CD4-positive, alpha-beta T cell treated with Interleukin-1 beta for 1 hour (primary cell): ENCODE measurements at regions not wholly inside any gene's neighbourhood (a gene's known extent, or its start where the extent isn't known, plus 50 kb on each side); places are given as distances from the start of the nearest gene placed in this dataset.

ENCODE experiments used
- DNase-seq, 2 donors: peaks; one replicate each; pipeline ENCODE4 v3.0.0-alpha.2; 2020 to 2022

DNA sequence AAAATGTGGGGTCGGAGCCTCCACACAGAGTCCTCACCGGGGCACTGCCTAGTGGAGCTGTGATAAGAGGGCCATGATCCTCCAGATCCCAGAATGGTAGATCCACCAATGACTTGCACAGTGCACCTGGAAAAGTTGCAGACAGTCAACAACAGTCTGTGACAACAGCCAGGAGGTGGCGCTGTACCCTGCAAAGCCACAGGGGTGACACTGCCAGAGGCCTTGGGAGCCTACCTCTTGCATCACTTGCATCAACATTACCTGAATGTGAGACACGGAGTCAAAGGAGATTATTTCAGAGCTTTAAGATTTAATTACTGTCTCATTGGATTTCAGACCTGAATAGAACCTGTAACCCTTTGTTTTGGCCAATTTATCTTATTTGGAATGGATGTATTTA, 614.1 kb upstream of the CDH9 start:
- DNase-seq: no peak

DNA sequence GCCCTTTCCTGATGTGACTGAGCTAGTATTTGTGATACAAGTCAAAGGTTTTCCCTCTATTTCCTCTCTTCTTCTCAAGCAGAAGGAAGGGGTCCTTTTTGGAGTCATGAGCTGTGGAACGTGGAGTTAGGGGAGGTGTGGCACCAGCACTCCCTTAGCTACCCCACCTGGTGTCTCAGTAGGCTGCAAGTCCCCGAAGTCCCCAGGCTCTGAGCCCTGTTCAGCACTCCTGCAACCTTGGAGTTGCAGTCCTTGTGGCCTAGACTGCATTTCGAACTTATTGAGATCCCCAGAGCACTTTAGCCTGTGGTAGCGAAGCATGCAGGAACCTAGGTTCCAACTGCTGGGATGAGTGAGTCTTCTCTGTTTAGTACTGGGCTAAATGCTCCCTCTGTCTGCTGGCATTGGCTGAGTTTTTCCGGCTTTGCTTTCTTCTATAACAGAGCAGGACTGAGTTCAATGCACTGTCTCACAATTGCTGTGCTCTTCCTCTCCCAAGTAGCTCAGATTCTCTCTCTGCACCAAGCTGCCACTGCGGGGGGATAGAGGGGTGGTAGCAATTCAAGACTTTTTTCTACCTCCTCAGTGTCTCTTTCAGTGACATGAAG, 600.7 kb upstream of the CDH9 start:
- DNase-seq: no peak

DNA sequence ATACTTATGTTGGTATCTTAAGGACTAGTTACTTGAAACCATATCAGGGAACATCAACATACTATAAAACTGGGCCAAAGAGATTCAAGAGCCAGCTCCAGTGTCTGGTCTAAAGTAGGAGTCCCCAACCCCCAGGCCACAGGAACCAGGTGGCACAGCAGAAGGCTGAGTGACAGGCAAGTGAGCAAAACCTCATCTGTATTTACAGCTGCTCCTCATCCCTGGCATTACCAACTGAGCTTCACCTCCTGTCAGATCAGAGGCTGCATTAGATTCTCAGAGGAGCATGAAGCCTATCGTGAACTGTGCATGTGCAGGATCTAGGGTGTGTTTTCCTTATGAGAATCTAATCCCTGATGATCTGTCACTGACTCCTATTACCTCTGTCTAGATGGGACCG, 581.6 kb upstream of the CDH9 start:
- DNase-seq: no peak

DNA sequence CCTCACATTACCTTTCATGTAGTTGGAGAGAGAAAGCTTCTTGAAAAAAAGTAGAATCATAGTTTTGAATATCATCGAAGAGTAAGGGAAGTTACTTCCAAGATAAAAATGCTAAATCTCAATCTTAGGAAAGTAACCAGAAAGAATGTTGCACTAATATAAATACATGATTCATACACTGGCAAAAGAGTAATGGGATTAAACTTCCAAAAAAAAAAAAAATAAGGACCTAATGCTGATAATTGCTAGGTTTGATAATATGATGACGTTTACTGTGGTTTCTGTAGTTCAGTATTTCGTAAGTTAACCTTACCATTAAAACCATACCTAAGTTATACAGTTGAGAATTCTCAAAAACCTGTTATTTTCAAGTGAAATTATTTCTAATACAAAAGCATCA, 573.8 kb upstream of the CDH9 start:
- no peak for DNase-seq

DNA sequence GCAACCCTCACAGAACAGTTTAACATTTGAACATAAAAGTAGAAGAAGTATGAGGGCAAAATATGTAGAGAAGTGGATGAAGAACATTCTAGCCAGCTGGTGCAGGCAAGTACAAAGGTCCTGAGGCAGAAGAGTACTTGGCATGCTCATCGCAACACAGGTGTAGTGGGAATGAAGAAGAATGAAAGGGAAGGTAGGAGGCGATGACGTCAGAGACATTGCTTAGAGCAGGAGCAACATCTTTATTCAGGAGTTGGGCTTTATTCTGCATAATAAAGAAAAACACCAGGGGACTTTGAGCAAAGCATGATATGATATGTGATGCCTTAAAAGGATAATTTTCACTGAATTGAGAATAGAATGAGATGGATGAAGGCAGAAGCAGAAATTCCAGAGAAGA, 570.6 kb upstream of the CDH9 start:
- no peak for DNase-seq

DNA sequence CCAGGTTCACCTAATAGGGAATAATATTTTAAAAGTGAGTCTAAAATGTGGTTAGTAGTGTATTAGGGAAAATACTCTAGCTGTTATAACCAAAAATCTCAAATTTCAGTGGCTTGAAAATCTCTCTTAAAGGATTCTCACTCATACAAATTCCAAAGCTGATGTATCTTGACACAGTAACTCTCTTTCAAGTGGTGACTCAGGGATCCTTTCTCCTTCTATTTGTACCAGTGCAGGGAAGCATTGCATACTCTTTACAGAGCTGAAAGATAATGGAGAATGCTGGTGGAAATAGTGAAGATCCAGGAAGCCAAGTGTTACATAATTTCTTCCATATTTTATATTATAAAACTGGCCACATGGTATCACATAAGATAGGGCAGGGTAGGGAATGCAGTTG, 560.2 kb upstream of the CDH9 start:
- DNase-seq: no peak

DNA sequence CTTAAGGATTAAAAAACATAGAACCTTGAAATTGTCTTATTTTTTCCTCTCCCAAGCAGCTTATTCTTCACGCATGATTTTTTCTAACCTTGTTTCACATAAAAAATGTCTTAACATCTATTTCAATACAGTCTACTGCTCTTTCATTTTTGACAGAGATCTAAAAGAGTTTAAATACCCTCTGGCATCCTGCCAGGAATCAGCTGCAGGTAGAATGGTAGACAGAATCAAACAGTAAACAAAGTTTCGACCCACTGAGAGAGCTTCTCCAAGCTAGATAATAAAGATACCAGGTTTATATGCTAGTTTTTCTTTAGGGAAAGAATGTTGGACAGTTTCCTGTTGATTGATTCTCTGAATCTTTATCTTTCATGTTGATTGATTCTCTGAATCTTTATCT, 555.8 kb upstream of the CDH9 start:
- no peak for DNase-seq

DNA sequence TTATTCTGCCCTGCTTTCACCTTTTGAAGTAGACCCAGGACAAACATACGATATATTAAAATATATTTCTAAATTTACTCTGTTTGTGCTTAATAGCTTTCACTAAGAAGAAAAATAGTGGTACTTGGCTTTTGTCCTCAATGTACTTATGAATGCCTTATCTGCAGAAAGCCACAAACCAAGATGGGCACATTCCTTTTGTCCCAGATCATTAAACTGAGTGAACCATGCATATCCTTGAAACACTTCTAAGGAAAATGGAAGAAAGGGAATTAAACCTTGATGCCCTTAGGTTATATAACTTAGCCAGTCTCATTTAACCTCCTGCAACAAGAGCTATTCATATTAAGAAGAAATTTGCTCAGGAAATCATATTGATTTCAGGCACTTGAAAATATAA, 553.8 kb upstream of the CDH9 start:
- no peak for DNase-seq

DNA sequence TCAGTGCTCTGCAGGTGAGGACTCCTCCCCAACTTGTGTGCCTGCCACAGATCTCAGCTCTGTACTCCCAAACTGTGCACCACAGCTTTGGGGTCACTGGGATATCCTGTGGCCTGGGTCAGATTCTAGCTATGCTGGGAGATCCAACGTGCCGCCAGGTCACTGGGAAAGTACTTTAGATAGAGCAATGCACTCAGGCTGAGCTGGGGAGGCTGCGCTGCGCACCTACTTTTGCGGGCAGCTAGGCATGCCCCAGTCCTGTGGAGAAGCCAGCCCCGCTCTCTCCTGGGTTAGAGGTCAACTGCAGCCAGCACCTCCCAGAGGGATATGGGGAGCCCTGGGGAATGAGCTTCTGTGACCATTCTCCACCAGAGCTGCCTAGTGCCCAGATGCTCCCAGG, 552.1 kb upstream of the CDH9 start:
- DNase-seq: no peak

DNA sequence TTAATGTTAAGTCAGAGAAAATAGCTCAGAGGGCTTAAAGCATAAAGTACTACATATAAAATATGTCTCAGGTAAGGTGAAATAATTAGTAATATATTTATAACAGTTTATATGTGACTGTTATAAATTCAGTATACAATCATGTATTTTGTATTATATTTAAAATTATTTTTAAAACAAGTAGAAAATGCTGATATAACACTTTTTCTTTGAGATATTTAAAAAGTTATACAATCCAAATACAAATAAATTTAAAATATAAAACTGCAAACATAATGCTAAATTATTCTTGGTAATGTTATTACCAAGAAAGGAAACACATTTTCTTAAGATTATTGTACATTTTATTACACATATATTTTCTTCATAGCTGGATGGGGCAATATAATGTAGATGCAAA, 539.9 kb upstream of the CDH9 start:
- DNase-seq: no peak

DNA sequence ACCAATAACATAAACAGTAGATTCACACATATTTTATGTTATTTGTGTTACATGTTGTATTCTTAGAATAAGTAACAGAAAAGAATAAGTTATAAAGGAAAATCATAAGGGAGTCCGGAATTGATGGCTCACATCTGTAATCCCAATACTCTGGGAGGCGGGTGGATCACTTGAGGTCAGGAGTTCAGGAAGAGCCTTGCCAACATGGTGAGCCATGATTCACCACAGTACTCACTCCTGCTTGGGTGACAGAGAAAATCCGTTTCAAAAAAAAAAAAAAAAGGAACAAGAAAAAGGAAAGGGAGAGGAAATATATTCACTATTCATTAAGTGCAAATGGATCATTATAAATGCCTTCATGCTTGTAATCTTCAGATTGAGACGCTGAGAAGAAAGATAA, 533.3 kb upstream of the CDH9 start:
- DNase-seq: no peak

DNA sequence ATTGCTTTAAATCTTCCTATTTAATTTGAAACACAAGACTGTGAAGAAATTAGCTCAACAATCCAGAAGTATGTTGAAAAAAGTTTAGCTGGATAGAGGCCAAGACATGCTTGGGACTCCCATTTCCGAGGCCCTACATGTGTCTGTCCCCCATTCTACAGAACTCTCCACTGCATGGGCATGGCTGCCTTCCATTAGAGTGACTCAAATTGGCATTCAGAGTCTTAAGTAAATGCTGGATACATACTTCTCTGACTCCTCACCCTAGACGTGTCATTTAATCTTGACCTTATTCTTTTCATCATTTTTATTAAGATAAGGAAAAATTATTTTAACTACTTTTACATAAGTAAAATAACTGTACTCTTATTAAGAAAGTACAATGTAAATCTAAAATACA, 530.4 kb upstream of the CDH9 start:
- DNase-seq: no peak

DNA sequence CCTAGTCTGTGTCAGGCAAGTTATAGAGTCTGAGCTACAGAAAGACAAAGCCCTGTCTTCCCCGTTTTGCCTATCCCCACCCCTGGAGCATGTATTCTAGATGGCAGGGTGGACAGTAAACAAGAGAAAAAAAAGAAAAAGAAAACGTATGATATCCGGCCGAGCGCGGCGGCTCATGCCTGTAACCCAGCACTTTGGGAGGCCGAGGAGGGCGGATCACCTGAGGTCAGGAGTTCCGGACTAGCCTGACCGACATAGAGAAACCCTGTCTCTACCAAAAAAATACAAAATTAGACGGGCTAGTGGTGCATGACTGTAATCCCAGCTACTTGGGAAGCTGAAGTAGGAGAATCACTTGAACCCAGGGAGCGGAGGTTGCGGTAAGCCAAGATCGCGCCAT, 523.0 kb upstream of the CDH9 start:
- no peak for DNase-seq

DNA sequence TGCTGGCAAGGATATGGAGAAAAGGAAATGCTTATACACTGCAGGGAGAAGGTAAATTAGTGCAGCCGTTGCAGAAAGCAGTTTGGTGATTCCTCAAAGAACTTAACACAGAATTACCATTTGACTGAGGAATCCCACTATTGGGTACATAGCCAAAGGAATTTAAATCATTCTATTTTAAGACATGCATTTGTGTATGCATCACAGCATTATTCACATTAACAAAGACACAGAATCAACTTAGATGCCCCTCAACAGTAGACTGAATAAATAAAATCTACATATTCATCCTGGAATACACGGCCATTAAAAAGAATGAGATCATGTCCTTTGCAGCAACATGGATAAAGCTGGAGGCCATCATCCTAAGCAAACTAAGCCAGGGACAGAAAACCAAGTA, 510.1 kb upstream of the CDH9 start:
- no peak for DNase-seq

DNA sequence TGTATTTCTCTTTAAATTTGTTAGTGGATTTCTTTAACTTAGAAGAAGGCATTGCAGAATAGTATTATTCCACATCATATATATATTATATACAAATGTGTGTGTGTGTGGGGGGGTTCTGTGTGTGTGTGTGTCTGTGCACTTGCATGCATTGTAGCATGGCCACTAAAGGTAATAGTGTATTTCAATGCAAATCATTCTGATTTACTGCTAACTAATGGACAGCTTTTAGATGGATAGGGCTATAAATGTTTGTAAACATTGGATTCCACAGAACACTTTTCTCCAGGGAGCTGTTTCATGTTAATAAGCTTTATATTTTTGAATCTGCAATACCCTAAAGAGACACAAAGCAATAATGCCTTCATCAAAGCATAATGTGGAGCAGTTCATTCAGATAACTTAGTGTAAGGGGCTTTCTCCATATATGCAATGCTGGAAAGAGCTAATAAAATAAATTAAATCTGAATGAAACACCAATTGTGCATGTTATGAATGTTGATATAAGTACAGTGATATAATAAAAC, 496.7 kb upstream of the CDH9 start:
- DNase-seq: no peak

DNA sequence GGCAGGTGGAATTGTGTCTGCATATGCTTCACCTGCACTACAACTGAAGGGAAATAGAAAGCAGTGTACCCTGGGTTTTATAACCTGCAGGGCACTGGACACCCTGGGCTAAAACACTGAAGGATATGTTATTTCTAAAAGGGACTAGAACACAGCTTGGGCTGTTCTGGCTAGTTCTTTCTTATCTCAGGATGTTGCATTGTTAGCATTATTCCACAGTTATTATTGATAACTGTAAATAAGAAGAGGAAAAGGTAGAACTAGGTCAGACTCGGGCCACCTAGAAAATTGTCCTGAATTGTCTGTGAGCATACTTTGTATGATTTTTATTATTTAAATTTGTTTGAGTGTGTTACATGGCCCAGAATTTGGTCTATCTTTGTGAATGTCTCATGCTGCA, 493.9 kb upstream of the CDH9 start:
- no peak for DNase-seq

DNA sequence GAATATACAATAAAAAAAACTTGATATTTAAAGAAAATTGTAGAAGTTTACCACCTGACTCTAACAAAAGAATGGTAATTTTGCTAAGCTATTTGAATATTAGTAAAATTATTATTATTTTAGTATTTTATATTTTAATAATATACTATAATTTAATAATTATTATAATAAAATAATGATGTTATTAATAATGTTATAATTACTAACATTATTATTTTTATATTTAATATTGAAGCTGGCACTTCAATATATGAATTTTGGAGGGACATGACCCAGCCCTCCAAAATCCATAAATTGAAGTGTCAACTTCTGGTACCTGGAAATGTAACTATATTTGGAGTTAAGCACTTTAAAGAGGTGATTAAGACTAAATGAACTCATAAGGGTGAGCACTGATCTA, 486.1 kb upstream of the CDH9 start:
- DNase-seq: no peak

DNA sequence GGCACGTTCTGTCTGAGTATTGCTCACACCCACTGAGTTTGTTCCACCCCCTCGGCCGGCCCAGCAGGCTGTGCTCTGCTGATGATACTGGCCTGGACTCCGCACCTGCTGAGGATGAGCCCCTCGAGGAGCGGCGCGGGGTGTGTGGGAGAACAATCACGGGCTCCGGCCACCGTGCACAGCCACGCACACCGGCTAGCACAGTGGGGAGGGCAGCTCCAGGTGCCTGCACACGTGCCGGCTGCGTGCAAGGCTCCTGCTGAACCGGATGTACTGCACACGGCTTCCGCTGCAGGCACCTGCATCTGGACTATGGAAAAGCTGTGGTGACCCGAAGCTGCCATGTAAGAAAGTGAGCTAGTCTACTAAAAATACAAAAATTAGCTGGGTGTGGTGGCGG, 485.2 kb upstream of the CDH9 start:
- DNase-seq: no peak

DNA sequence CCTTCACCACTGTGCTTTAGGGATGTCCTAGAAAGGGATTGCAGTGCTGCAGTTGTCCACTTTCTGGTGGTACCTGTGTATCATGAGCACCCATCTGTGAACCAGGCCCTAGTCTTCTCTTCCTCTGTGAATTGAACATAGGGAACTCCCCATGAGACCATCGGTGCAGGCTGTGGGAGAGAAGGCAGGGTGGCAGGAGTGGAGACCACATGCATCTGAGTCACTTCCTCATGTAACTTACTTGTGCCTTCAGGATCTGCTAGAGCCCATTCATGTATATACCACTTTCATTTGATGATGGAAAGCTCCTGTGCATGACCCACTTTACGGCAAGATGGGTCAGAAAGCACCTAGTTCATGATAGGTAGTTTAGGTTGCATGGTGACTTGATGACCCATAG, 478.1 kb upstream of the CDH9 start:
- DNase-seq: no peak

DNA sequence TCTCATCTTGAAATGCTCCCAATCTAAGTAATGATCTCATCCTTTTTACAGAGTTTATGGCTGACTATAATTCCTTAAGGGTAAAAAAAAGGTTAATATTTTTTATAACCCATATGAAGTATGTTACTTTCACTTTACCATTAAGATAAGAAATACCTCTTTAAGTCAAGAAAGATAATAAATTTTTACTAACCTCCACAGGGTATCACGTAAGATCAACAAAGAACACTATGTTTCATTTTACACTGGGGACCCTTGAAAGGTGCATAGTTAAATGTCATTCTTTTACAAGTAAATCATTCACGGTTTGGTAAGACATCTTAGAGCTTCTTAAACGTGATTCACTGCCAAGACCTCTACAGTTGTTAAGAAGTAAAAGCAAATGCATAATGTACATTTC, 472.7 kb upstream of the CDH9 start:
- DNase-seq: no peak

DNA sequence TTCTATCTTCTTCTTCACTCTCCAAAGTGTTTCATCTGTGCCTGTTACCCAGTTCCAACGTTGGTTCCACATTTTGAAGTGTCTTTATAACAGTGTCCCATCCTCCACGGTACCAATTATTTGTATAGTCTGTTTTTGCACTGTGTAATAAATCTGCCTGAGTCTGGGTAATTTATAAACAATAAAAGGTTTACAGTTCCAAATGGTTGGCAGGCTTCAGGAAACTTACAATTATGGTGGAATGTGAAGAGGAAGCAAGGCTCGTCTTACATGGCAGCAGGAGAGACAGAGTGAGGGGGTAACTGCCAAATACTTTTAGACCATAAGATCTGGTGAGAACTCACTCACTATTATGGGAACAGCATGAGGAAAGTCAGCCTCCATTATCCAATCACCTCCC, 465.4 kb upstream of the CDH9 start:
- DNase-seq: no peak

DNA sequence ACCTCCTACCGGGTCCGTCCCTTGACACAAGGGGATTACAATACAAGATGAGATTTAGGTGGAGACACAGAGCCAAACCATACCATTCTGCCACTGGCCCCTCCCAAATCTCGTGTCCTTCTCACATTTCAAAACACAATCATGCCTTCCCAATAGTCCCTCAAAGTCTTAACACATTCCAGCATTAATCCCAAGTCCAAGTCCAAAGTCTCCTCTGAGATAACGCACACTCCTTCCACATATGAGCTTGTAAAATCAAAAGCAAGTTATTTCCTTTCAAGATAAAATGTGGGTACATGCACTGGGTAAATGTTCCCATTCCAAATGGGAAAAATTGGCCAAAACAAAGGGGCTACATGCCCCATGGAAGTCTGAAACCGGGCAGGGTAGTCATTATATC, 463.9 kb upstream of the CDH9 start:
- no peak for DNase-seq

DNA sequence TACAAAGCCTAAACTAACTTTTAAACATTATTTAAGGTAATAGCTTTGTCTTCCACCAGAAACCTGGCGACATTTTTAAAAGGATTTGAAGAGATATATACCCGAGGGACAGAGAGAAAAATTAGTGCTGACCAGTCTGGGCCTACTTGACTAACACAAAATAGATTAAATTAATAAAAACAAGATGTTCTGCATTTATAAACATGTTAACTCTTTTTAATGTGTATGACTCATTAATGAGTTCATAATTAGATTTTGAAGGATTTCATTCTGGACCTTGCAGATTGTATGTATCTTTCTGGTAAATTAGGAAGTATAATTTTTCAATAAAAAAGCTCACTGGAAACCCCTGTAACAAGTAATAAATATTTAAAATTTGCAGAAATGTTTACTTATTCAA, 459.1 kb upstream of the CDH9 start:
- DNase-seq: no peak

DNA sequence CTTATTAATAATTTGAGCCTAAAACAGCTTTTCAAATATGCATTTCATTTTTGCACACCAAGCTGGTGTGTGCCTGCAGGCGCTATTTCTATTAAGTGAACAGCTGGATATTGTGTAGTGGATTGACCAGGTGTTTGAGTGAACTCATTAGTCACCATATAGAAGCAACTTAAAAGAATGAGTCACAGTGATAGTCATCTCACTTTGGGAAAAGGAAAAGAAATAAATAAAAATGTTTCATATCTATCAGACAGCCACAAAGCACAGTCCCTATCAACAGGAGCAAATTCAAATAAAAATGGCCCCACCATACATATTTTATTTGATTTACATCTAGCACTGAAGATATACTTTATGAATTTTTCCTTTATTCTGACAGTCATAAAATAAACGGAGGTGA, 456.5 kb upstream of the CDH9 start:
- DNase-seq: no peak

DNA sequence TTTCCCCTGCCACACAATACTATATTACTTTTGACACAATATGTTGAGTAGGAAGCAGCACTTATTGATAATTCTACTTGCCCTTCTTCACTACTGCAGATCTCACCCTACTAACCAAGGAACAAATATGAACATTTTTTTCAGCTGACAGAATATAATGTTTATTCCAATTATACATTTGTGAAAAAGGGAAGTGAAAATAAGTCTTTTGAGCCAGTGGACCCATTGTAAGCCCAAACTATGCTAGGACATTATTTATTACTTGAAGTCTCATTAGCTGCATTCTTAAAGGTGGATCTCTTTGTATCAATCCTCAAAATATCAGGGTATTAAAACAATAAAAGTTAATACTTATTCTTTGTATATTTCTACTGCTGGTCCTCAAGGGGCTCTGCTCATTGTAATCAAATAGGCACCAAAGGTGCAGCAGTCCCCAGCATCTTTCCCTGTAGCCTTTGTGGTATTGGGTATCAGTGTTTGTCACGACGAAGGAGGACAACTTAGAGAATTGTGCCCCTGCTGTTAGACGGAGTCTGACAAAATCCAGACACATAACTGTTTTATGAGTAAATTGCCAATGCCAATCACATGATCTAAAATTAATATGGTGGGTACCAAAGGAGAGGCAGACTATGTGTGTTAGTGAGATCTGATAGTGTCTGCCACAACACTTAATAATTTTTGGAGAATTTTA, 453.5 kb upstream of the CDH9 start:
- no peak for DNase-seq
